ENCODE measurements at regions not wholly inside any gene's neighbourhood (a gene's known extent, or its start where the extent isn't known, plus 50 kb on each side); places are given as distances from the start of the nearest gene placed in this dataset.

- FAIRE-seq = no peak
- no peaks in the 10 kb centered on the region for H3K4me1 ChIP-seq (ENCODE audit: control insufficient read depth, insufficient read depth, low read length)
- no peaks in the 10 kb centered on the region for H3K9me3 ChIP-seq (replicated peaks; ENCODE audit: control insufficient read depth, insufficient read depth, low read length)
- ChIA-PET SMC1A (ENCODE audit: uncharacterized antibody, unreplicated experiment) (no interaction called here), CTCF (interaction anchor here (0.8 kb wide), 1 partner anchor 132 kb away, joined by 4 read pairs; no protein-coding TSS in a partner anchor), RAD21 (ENCODE audit: unreplicated experiment) (no interaction called here), POLR2A (no interaction called here)
- H3K4me2 ChIP-seq (ENCODE audit: control insufficient read depth, insufficient read depth) = no peak overlapping the region
- no peaks in the 10 kb centered on the region for H4K20me1 ChIP-seq (ENCODE audit: control insufficient read depth, insufficient read depth)
- no peak overlapping the region for H3K4me3 ChIP-seq
- H3K9ac ChIP-seq (ENCODE audit: control insufficient read depth, insufficient read depth, low read length) = no peak overlapping the region
- TF ChIP-seq POU2F2 (IDR thresholded peaks at IDR 0.05; ENCODE audit: borderline replicate concordance, low read depth, low read length) = no peak
- intact Hi-C loops (cut with micrococcal nuclease; ENCODE audit: unreplicated experiment) (no loop called here), in situ Hi-C loops (cut with MboI) (no loop called here)
- no peaks in the 10 kb centered on the region for H3K79me2 ChIP-seq (ENCODE audit: control insufficient read depth, insufficient read depth, low read length)
- 0% methylated on average over 1 of the region's 1 CpG for WGBS (ENCODE audit: insufficient coverage, insufficient replicate concordance, low lambda C conversion rate, missing lambda C conversion rate)
- H3K36me3 ChIP-seq (ENCODE audit: control insufficient read depth in 2 of 2, insufficient read depth in 2 of 2, low read length in 1 of 2) = no peaks in the 10 kb centered on the region
- H2AFZ ChIP-seq (ENCODE audit: control insufficient read depth, low read depth, low read length) = no peak overlapping the region
- BruUV-seq (replicated peaks) = no TSS peak
- peaks cover 0 to 5% of the 10 kb centered on the region in 2 experiments; a peak in 3 of 4 replicates for H3K27me3 ChIP-seq (replicated peaks in 1 of 2; ENCODE audit: control insufficient read depth in 2 of 2, insufficient read depth in 2 of 2, low read length in 1 of 2)
- no peak for ATAC-seq
- DNase-seq (ENCODE audit: low read depth, low spot score) = no peak
- no peak overlapping the region for H3K27ac ChIP-seq (ENCODE audit: control insufficient read depth, insufficient read depth)
Measured at GRCh38 chr5:73318308-73318719, 130.3 kb downstream of the FOXD1 start.

GRCh38 chr5:73317523-73317922, 131.1 kb downstream of the FOXD1 start:
- Histone ChIP-seq H3K4me1 (ENCODE audit: control insufficient read depth, insufficient read depth, low read length) (no peaks in the 10 kb centered on the region), H3K79me2 (ENCODE audit: control insufficient read depth, insufficient read depth, low read length) (no peaks in the 10 kb centered on the region), H4K20me1 (ENCODE audit: control insufficient read depth, insufficient read depth) (no peaks in the 10 kb centered on the region), H3K9ac (ENCODE audit: control insufficient read depth, insufficient read depth, low read length) (no peak overlapping the region), H3K27ac (ENCODE audit: control insufficient read depth, insufficient read depth) (no peak overlapping the region), H3K9me3 (replicated peaks; ENCODE audit: control insufficient read depth, insufficient read depth, low read length) (no peaks in the 10 kb centered on the region), H3K36me3 (ENCODE audit: control insufficient read depth in 2 of 2, insufficient read depth in 2 of 2, low read length in 1 of 2) (no peaks in the 10 kb centered on the region), H3K4me2 (ENCODE audit: control insufficient read depth, insufficient read depth) (no peak overlapping the region), H3K4me3 (no peak overlapping the region), H3K27me3 (replicated peaks in 1 of 2; ENCODE audit: control insufficient read depth in 2 of 2, insufficient read depth in 2 of 2, low read length in 1 of 2) (peaks cover 3 to 6% of the 10 kb centered on the region in 2 experiments; a peak in 3 of 4 replicates), H2AFZ (ENCODE audit: control insufficient read depth, low read depth, low read length) (no peak overlapping the region)
- ChIA-PET SMC1A (ENCODE audit: uncharacterized antibody, unreplicated experiment) (no interaction called here), POLR2A (no interaction called here), CTCF (no interaction called here), RAD21 (ENCODE audit: unreplicated experiment) (no interaction called here)
- in situ Hi-C loops (cut with MboI) (no loop called here), intact Hi-C loops (cut with micrococcal nuclease; ENCODE audit: unreplicated experiment) (no loop called here)
- no peak for ATAC-seq
- WGBS (ENCODE audit: insufficient coverage, insufficient replicate concordance, low lambda C conversion rate, missing lambda C conversion rate) = 17% methylated on average over 2 of the region's 2 CpGs
- BruUV-seq (replicated peaks) = no TSS peak
- no peak for FAIRE-seq
- no peak for DNase-seq (ENCODE audit: low read depth, low spot score)
- TF ChIP-seq CBX3 (IDR thresholded peaks at IDR 0.05; ENCODE audit: borderline replicate concordance, low read depth) = no peak
- TF ChIP-seq POLR2AphosphoS2 (IDR thresholded peaks at IDR 0.05; ENCODE audit: low read depth, low read length) = no peak
- TF ChIP-seq MLLT1 (IDR thresholded peaks at IDR 0.05) = no peak
- no peak for TF ChIP-seq NR2C2 (IDR thresholded peaks at IDR 0.05; ENCODE audit: borderline replicate concordance, control insufficient read depth, insufficient read length, low read depth)
- no peak for TF ChIP-seq ASH2L (IDR thresholded peaks at IDR 0.05; ENCODE audit: borderline replicate concordance, low read depth)
- no peak for TF ChIP-seq ZBED1 (IDR thresholded peaks at IDR 0.05; ENCODE audit: borderline replicate concordance)
- no peak for TF ChIP-seq ZBTB40 (IDR thresholded peaks at IDR 0.05; ENCODE audit: borderline replicate concordance)
- TF ChIP-seq CREM (IDR thresholded peaks at IDR 0.05; ENCODE audit: low read depth) = no peak
- no peak for TF ChIP-seq E2F4 (IDR thresholded peaks at IDR 0.05; ENCODE audit: low read depth, low read length)
